ENCODE measurements at regions not wholly inside any gene's neighbourhood (a gene's known extent, or its start where the extent isn't known, plus 50 kb on each side); places are given as distances from the start of the nearest gene placed in this dataset.
"Not testable (repeated sequence)": the region's sequence is repeated elsewhere in the genome, so short reads cannot be mapped to it uniquely, and the experiment has no call there.

- Histone ChIP-seq H3K9ac (ENCODE audit: low read length) (no peak overlapping the region), H3K27me3 (ENCODE audit: control insufficient read depth, insufficient read depth, low read length) (no peaks in the 10 kb centered on the region)
Observed at GRCh38 chr4:137800861-137801260, 268.6 kb upstream of the PCDH18 start.

DNA sequence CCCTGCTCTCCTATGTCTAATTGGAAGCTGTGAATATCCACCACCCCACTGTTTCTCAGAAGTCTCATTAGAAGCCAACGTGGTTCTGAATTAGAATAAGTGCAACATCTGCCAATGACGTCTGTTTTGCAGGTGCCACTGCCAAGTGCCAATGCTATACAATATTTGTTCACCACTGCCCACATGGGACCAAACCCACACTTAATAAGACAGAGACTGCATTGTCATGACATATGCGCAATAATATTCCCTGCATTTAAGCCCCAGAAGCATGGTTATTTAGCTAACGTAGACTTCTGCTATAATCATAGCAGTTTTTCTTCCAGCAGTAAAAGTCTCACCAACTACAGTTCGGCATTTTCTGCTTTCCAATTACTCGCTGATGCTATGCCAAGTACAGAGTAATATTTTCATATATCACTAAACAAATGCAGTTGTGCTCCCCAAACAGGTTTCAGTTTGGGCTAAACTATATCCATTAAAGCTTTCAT is 262.5 kb upstream of the PCDH18 start:
- Histone ChIP-seq H3K36me3 (ENCODE audit: control insufficient read depth, insufficient read depth, low read length) (no peaks in the 10 kb centered on the region), H3K27me3 (ENCODE audit: control insufficient read depth, insufficient read depth, low read length) (no peaks in the 10 kb centered on the region), H3K9me3 (ENCODE audit: control insufficient read depth, low read length) (no peaks in the 10 kb centered on the region), H3K4me1 (ENCODE audit: control insufficient read depth, insufficient read depth, low read length) (no peaks in the 10 kb centered on the region), H3K9ac (ENCODE audit: low read length) (no peak overlapping the region), H3K4me3 (ENCODE audit: low read length) (no peak overlapping the region)

More at GRCh38 chr4:137800861-137801260, 268.6 kb upstream of the PCDH18 start:
- Histone ChIP-seq H3K9me3 (ENCODE audit: control insufficient read depth, low read length) (no peaks in the 10 kb centered on the region), H3K36me3 (ENCODE audit: control insufficient read depth, insufficient read depth, low read length) (no peaks in the 10 kb centered on the region), H3K4me3 (ENCODE audit: low read length) (no peak overlapping the region), H3K4me1 (ENCODE audit: control insufficient read depth, insufficient read depth, low read length) (no peaks in the 10 kb centered on the region)

- H3K4me3 ChIP-seq (ENCODE audit: low read length); H3K36me3 ChIP-seq (ENCODE audit: control insufficient read depth, insufficient read depth, low read length): not testable (repeated sequence)
Observed at GRCh38 chr4:137789263-137789662, 257.0 kb upstream of the PCDH18 start.

DNA sequence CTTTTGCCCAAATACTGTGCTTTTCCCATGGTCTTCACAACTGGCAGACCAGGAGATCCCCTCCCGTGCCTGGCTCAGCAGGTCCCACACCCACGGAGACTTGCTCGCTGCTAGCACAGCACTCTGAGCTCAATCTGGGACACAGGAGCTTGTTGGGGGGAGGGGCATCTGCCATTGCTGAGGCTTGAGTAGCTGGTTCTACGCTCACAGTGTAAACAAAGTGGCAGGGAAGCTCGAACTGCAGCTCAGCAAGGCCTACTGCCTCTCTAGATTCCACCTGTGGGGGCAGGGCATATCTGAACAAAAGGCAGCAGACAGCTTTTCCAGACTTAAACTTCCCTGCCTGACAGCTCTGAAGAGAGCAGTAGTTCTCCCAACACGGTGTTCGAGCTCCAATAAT is 251.6 kb upstream of the PCDH18 start:
- H3K27me3 ChIP-seq (ENCODE audit: control insufficient read depth, insufficient read depth, low read length); H3K4me1 ChIP-seq (ENCODE audit: control insufficient read depth, insufficient read depth, low read length); H3K9ac ChIP-seq (ENCODE audit: low read length); H3K4me3 ChIP-seq (ENCODE audit: low read length); H3K36me3 ChIP-seq (ENCODE audit: control insufficient read depth, insufficient read depth, low read length); H3K9me3 ChIP-seq (ENCODE audit: control insufficient read depth, low read length): not testable (repeated sequence)

More at GRCh38 chr4:137789263-137789662, 257.0 kb upstream of the PCDH18 start:
- not testable (repeated sequence) for H3K9me3 ChIP-seq (ENCODE audit: control insufficient read depth, low read length); H3K27me3 ChIP-seq (ENCODE audit: control insufficient read depth, insufficient read depth, low read length); H3K4me1 ChIP-seq (ENCODE audit: control insufficient read depth, insufficient read depth, low read length); H3K9ac ChIP-seq (ENCODE audit: low read length)

- H3K27me3 ChIP-seq (ENCODE audit: control insufficient read depth, insufficient read depth, low read length): no peaks in the 10 kb centered on the region
- no peaks in the 10 kb centered on the region for H3K36me3 ChIP-seq (ENCODE audit: control insufficient read depth, insufficient read depth, low read length)
- no peak overlapping the region for H3K9ac ChIP-seq (ENCODE audit: low read length)
- no peak overlapping the region for H3K4me3 ChIP-seq (ENCODE audit: low read length)
- H3K9me3 ChIP-seq (ENCODE audit: control insufficient read depth, low read length): no peaks in the 10 kb centered on the region
- no peaks in the 10 kb centered on the region for H3K4me1 ChIP-seq (ENCODE audit: control insufficient read depth, insufficient read depth, low read length)
Observed at GRCh38 chr4:137775701-137776100, 243.4 kb upstream of the PCDH18 start.

GRCh38 chr4:137774501-137774900 is 242.2 kb upstream of the PCDH18 start:
- Histone ChIP-seq H3K9me3 (ENCODE audit: control insufficient read depth, low read length) (no peaks in the 10 kb centered on the region), H3K36me3 (ENCODE audit: control insufficient read depth, insufficient read depth, low read length) (no peaks in the 10 kb centered on the region), H3K9ac (ENCODE audit: low read length) (no peak overlapping the region), H3K27me3 (ENCODE audit: control insufficient read depth, insufficient read depth, low read length) (no peaks in the 10 kb centered on the region), H3K4me1 (ENCODE audit: control insufficient read depth, insufficient read depth, low read length) (no peaks in the 10 kb centered on the region), H3K4me3 (ENCODE audit: low read length) (no peak overlapping the region)

GRCh38 chr4:137768881-137769280 is 236.6 kb upstream of the PCDH18 start:
- Histone ChIP-seq H3K4me3 (ENCODE audit: low read length) (no peak overlapping the region), H3K4me1 (ENCODE audit: control insufficient read depth, insufficient read depth, low read length) (no peaks in the 10 kb centered on the region), H3K9ac (ENCODE audit: low read length) (no peak overlapping the region), H3K27me3 (ENCODE audit: control insufficient read depth, insufficient read depth, low read length) (no peaks in the 10 kb centered on the region), H3K9me3 (ENCODE audit: control insufficient read depth, low read length) (no peaks in the 10 kb centered on the region), H3K36me3 (ENCODE audit: control insufficient read depth, insufficient read depth, low read length) (no peaks in the 10 kb centered on the region)

DNA sequence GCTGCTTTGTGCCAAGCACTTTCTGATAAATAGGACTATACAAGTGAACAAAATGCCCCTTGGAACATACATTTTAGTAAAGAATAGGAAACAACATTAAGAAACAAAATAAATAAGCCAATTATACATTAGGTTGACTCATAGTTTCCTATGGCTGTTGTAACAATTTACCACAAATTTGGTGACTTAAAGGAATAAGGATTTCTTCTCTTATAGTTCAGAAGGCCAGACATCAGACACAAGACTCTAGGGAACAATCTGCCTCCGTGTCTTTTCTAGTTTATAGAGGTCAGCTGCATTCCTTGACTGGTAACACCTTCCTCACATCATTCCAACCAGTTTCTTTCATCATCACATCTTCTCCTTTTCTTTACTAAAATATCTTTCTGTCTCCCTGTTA is 235.9 kb upstream of the PCDH18 start:
- H3K4me1 ChIP-seq (ENCODE audit: control insufficient read depth, insufficient read depth, low read length): no peaks in the 10 kb centered on the region
- no peak overlapping the region for H3K4me3 ChIP-seq (ENCODE audit: low read length)
- no peaks in the 10 kb centered on the region for H3K9me3 ChIP-seq (ENCODE audit: control insufficient read depth, low read length)
- no peaks in the 10 kb centered on the region for H3K27me3 ChIP-seq (ENCODE audit: control insufficient read depth, insufficient read depth, low read length)
- H3K36me3 ChIP-seq (ENCODE audit: control insufficient read depth, insufficient read depth, low read length): no peaks in the 10 kb centered on the region
- no peak overlapping the region for H3K9ac ChIP-seq (ENCODE audit: low read length)

GRCh38 chr4:137762591-137762990 is 230.3 kb upstream of the PCDH18 start:
- no peaks in the 10 kb centered on the region for H3K9me3 ChIP-seq (ENCODE audit: control insufficient read depth, low read length)
- no peak overlapping the region for H3K9ac ChIP-seq (ENCODE audit: low read length)
- H3K36me3 ChIP-seq (ENCODE audit: control insufficient read depth, insufficient read depth, low read length): no peaks in the 10 kb centered on the region
- no peaks in the 10 kb centered on the region for H3K4me1 ChIP-seq (ENCODE audit: control insufficient read depth, insufficient read depth, low read length)
- H3K27me3 ChIP-seq (ENCODE audit: control insufficient read depth, insufficient read depth, low read length): no peaks in the 10 kb centered on the region
- H3K4me3 ChIP-seq (ENCODE audit: low read length): no peak overlapping the region

DNA sequence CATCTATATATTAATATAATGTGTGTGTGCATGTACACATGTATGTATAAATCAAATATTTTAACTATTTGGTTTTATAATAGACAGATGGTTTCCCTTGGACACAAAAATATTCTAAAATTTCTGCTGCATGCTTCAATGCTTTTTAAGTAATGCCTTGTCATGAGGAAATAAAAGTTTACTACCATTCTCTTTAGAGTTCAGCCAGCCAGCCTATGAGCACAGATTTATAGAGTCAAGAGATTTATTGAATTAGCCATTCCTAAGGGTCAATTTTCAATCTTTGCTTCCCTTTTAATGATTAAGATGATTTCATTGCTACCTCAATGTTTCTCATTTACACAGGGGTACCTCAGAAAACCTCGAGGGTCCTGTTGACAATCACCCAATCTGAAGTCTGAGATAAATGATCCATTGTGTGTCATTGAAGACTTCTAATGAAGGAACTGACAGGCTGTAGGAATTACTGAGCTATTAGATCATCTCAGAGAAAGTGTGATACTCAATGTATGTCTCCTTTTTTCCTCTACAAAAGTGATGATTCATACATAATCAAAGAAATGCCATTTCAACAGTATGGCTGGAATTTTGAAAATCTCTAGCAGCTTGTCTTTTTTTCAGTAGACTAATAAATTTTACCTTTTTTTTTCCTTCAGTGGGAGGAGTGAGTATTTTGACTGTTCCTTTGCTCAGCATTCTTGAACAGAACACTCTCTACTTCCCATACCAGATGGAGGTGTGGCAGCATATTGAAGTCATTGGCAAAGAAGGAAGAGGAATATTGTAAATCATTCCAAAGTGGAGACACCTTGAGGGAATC is 222.6 kb upstream of the PCDH18 start:
- Histone ChIP-seq H3K4me3 (ENCODE audit: low read length) (no peak overlapping the region), H3K9ac (ENCODE audit: low read length) (no peak overlapping the region), H3K36me3 (ENCODE audit: control insufficient read depth, insufficient read depth, low read length) (no peaks in the 10 kb centered on the region), H3K4me1 (ENCODE audit: control insufficient read depth, insufficient read depth, low read length) (no peaks in the 10 kb centered on the region), H3K9me3 (ENCODE audit: control insufficient read depth, low read length) (no peaks in the 10 kb centered on the region), H3K27me3 (ENCODE audit: control insufficient read depth, insufficient read depth, low read length) (no peaks in the 10 kb centered on the region)

GRCh38 chr4:137749466-137749865 is 217.2 kb upstream of the PCDH18 start:
- H3K9ac ChIP-seq (ENCODE audit: low read length): no peak overlapping the region
- no peaks in the 10 kb centered on the region for H3K36me3 ChIP-seq (ENCODE audit: control insufficient read depth, insufficient read depth, low read length)
- H3K27me3 ChIP-seq (ENCODE audit: control insufficient read depth, insufficient read depth, low read length): no peaks in the 10 kb centered on the region
- no peaks in the 10 kb centered on the region for H3K9me3 ChIP-seq (ENCODE audit: control insufficient read depth, low read length)
- no peaks in the 10 kb centered on the region for H3K4me1 ChIP-seq (ENCODE audit: control insufficient read depth, insufficient read depth, low read length)
- no peak overlapping the region for H3K4me3 ChIP-seq (ENCODE audit: low read length)

DNA sequence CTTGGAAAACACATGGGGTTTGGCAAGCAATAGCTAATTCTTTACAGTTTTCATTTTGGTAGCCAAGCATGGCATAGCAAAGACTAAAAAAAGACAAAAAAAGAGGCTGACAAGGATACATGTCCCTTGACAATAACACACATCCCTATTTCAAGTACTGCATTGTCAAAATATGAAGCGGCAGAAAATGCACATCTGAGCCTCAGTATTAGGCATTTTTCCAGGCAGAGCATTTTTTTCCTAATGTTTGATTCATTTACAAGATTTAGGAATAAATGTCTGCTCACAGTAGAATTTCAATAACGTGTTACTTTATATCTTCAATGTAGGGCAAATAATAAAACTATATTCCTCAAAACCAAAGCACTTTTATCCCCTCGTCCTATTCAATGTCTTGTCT is 216.3 kb upstream of the PCDH18 start:
- Histone ChIP-seq H3K27me3 (ENCODE audit: control insufficient read depth, insufficient read depth, low read length) (no peaks in the 10 kb centered on the region), H3K9ac (ENCODE audit: low read length) (no peak overlapping the region), H3K9me3 (ENCODE audit: control insufficient read depth, low read length) (no peaks in the 10 kb centered on the region), H3K4me3 (ENCODE audit: low read length) (no peak overlapping the region), H3K4me1 (ENCODE audit: control insufficient read depth, insufficient read depth, low read length) (no peaks in the 10 kb centered on the region), H3K36me3 (ENCODE audit: control insufficient read depth, insufficient read depth, low read length) (no peaks in the 10 kb centered on the region)
